CD4-positive, alpha-beta T cell (primary cell): ENCODE measurements at regions not wholly inside any gene's neighbourhood (a gene's known extent, or its start where the extent isn't known, plus 50 kb on each side); places are given as distances from the start of the nearest gene placed in this dataset.

Experiments
- ATAC-seq: fragments of 200-7000 bp; cut with Tn5 transposase; one replicate; pipeline ENCODE4 v1.10.0; 2022; ENCODE audit warnings: mild to moderate bottlenecking; ENCODE audit not compliant: poor library complexity
- CTCF ChIA-PET: fragments of 350-600 bp; sonication (Branson Sonifier 250); formaldehyde crosslinking; loops from one replicate; lab custom pipeline; 2021; ENCODE audit warnings: antibody characterized with exemption, inconsistent platforms; lab: Charles Lee
- POLR2A ChIA-PET: fragments of 350-600 bp; sonication (Branson Sonifier 250); formaldehyde crosslinking; loops from one replicate; lab custom pipeline; 2021; ENCODE audit warnings: antibody characterized with exemption, inconsistent platforms; lab: Charles Lee
- DNase-seq, 14 experiments: peaks; one replicate each; pipeline ENCODE4 v3.0.0-alpha.2; 2013 to 2020; ENCODE audit warnings: mixed read lengths in 2 of 14
- H3K27ac ChIP-seq, 2 donors: one replicate each; pipeline versions ENCODE4 v1.5.1 to v1.7.0; 2013; ENCODE audit warnings: low read length in 2 of 2, low read depth in 1 of 2, mild to moderate bottlenecking in 1 of 2
- H3K27me3 ChIP-seq, 2 experiments: 1 replicate in 1 of 2; 2 replicates in 1 of 2; pipeline versions ENCODE4 v1.6.1 to v1.7.0; 2013; ENCODE audit warnings: low read length in 2 of 2, control low read depth in 1 of 2, mild to moderate bottlenecking in 1 of 2, moderate library complexity in 1 of 2; ENCODE audit not compliant: insufficient read depth in 2 of 2, control insufficient read depth in 1 of 2
- H3K36me3 ChIP-seq: one replicate; pipeline ENCODE4 v1.6.1; 2013; ENCODE audit warnings: low read length, control low read depth; ENCODE audit not compliant: insufficient read depth
- H3K4me1 ChIP-seq: one replicate; pipeline ENCODE4 v1.6.1; 2013; ENCODE audit warnings: low read length, control low read depth; ENCODE audit not compliant: insufficient read depth
- H3K4me3 ChIP-seq: one replicate; pipeline ENCODE4 v1.5.1; 2013; ENCODE audit warnings: mild to moderate bottlenecking, low read length, moderate library complexity
- H3K9me3 ChIP-seq, 2 experiments: 1 replicate in 1 of 2; 2 replicates in 1 of 2; pipeline versions ENCODE4 v1.6.1 to v1.7.0; 2013; ENCODE audit warnings: low read length in 2 of 2, mild to moderate bottlenecking in 2 of 2, control low read depth in 1 of 2, moderate library complexity in 1 of 2; ENCODE audit not compliant: control insufficient read depth in 1 of 2, insufficient read depth in 1 of 2
- H3K27ac Mint-ChIP-seq: one replicate; pipeline ENCODE4 v1.8.0; 2020; ENCODE audit warnings: mixed read lengths
- H3K27me3 Mint-ChIP-seq: one replicate; pipeline ENCODE4 v1.8.0; 2021; ENCODE audit warnings: mixed read lengths
- H3K36me3 Mint-ChIP-seq: one replicate; pipeline ENCODE4 v1.8.0; 2021; ENCODE audit warnings: low read depth, mixed read lengths
- H3K4me1 Mint-ChIP-seq: one replicate; pipeline ENCODE4 v1.8.0; 2021; ENCODE audit warnings: low read depth, mixed read lengths
- H3K4me3 Mint-ChIP-seq: one replicate; pipeline ENCODE4 v1.8.0; 2020; ENCODE audit warnings: mild to moderate bottlenecking, mixed read lengths
- H3K9me3 Mint-ChIP-seq: one replicate; pipeline ENCODE4 v1.8.0; 2020; ENCODE audit warnings: mixed read lengths
- intact Hi-C, 2 experiments: fragments of 100-400 bp; cut with DNase I in 1 of 2; cut with micrococcal nuclease in 1 of 2; formaldehyde crosslinking; loops; one replicate each; pipeline versions ENCODE4 v1.15.1 to v1.9.0; 2023 to 2025; cut with DNase I, micrococcal nuclease
- TF ChIP-seq, protein P1 (sequence below): fragments of 200-600 bp; IDR thresholded peaks from one replicate; pipeline ENCODE4 v1.8.0; 2022; ENCODE audit warnings: antibody characterized with exemption, mild to moderate bottlenecking

- Histone ChIP-seq H3K9me3 (peaks cover 0 to 8% of the 10 kb centered on the region in 2 experiments), H3K27ac (no peak overlapping the region), H3K36me3 (no peaks in the 10 kb centered on the region), H3K27me3 (peaks cover 0 to 4% of the 10 kb centered on the region in 2 experiments), H3K4me3 (no peak overlapping the region), H3K4me1 (no peaks in the 10 kb centered on the region)
- ATAC-seq, result no peak
- Mint-ChIP-seq H3K4me3 (no peak overlapping the region), H3K9me3 (peaks cover 2% of the 10 kb centered on the region), H3K27me3 (peaks cover 39% of the 10 kb centered on the region), H3K4me1 (no peaks in the 10 kb centered on the region), H3K36me3 (no peaks in the 10 kb centered on the region), H3K27ac (no peak overlapping the region)
- TF ChIP-seq, protein P1, sequence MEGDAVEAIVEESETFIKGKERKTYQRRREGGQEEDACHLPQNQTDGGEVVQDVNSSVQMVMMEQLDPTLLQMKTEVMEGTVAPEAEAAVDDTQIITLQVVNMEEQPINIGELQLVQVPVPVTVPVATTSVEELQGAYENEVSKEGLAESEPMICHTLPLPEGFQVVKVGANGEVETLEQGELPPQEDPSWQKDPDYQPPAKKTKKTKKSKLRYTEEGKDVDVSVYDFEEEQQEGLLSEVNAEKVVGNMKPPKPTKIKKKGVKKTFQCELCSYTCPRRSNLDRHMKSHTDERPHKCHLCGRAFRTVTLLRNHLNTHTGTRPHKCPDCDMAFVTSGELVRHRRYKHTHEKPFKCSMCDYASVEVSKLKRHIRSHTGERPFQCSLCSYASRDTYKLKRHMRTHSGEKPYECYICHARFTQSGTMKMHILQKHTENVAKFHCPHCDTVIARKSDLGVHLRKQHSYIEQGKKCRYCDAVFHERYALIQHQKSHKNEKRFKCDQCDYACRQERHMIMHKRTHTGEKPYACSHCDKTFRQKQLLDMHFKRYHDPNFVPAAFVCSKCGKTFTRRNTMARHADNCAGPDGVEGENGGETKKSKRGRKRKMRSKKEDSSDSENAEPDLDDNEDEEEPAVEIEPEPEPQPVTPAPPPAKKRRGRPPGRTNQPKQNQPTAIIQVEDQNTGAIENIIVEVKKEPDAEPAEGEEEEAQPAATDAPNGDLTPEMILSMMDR, result no peak
- ChIA-PET CTCF (no interaction called here), POLR2A (no interaction called here)
- intact Hi-C loops, result no loop called here
- no peak for DNase-seq
Measured at GRCh38 chr22:27237080-27237741, 564.3 kb downstream of the MN1 start.

DNA sequence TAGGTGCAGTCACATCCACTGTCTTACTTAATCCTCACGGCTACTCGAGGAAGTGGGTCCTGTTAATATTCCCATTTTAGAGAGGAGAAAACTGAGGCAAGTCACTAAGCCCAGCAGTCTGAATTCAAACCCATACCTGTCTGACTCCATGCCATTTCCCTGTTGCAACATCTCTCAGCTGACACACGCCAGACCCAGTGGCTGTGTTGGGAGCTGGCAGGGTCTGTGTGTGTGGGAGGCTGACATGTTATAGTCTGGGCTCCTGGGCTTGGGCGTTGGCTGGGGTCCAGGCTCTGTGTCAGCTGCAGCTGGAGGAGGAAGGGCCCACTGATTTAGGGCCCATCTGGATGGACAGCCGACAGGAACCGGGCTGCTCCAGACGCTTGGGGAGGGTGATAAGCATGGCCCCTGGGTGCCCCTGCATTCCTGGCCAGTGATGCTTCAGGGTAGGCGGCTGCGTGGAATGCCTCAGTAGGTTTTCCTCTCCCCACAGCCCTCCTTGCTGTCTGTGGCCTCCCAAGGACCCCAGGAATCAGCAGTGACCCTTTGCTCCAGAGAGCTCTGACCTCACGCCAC lies 562.5 kb downstream of the MN1 start:
- H3K36me3 Mint-ChIP-seq, result no peaks in the 10 kb centered on the region
- DNase-seq (no peak), ATAC-seq (no peak)
- no peaks in the 10 kb centered on the region for H3K4me1 ChIP-seq
- ChIA-PET POLR2A (no interaction called here), CTCF (no interaction called here)
- H3K27me3 ChIP-seq, result no peaks in the 10 kb centered on the region
- intact Hi-C loops, result no loop called here
- H3K4me3 Mint-ChIP-seq, result no peak overlapping the region
- peaks cover 0 to 8% of the 10 kb centered on the region in 2 experiments for H3K9me3 ChIP-seq
- H3K36me3 ChIP-seq, result no peaks in the 10 kb centered on the region
- no peak overlapping the region for H3K4me3 ChIP-seq
- no peak overlapping the region for H3K27ac ChIP-seq
- TF ChIP-seq, protein P1, result no peak
- H3K9me3 Mint-ChIP-seq, result peaks cover 2% of the 10 kb centered on the region
- no peaks in the 10 kb centered on the region for H3K4me1 Mint-ChIP-seq
- H3K27me3 Mint-ChIP-seq, result peaks cover 31% of the 10 kb centered on the region
- no peak overlapping the region for H3K27ac Mint-ChIP-seq

- Histone ChIP-seq H3K4me3 (no peak overlapping the region), H3K27me3 (no peaks in the 10 kb centered on the region), H3K4me1 (no peaks in the 10 kb centered on the region), H3K27ac (no peak overlapping the region), H3K9me3 (peaks cover 0 to 8% of the 10 kb centered on the region in 2 experiments), H3K36me3 (no peaks in the 10 kb centered on the region)
- Mint-ChIP-seq H3K9me3 (peaks cover 2% of the 10 kb centered on the region), H3K27me3 (peaks cover 30% of the 10 kb centered on the region), H3K27ac (no peak overlapping the region), H3K36me3 (no peaks in the 10 kb centered on the region), H3K4me3 (no peak overlapping the region), H3K4me1 (no peaks in the 10 kb centered on the region)
- intact Hi-C loops, result no loop called here
- ChIA-PET CTCF (no interaction called here), POLR2A (no interaction called here)
- TF ChIP-seq, protein P1, result no peak
- ATAC-seq (no peak), DNase-seq (no peak)
Measured at GRCh38 chr22:27239520-27239919, 562.0 kb downstream of the MN1 start.
